HG03342 (cell line): ENCODE measurements at regions not wholly inside any gene's neighbourhood (a gene's known extent, or its start where the extent isn't known, plus 50 kb on each side); places are given as distances from the start of the nearest gene placed in this dataset.
"Not testable (repeated sequence)": the region's sequence is repeated elsewhere in the genome, so short reads cannot be mapped to it uniquely, and the experiment has no call there.

Source experiments
- ATAC-seq: cut with Tn5 transposase; IDR thresholded peaks from one replicate; pipeline ENCODE4 v1.9.1; 2021; ENCODE audit warnings: mild to moderate bottlenecking, moderate library complexity; ENCODE audit not compliant: unreplicated experiment

DNA sequence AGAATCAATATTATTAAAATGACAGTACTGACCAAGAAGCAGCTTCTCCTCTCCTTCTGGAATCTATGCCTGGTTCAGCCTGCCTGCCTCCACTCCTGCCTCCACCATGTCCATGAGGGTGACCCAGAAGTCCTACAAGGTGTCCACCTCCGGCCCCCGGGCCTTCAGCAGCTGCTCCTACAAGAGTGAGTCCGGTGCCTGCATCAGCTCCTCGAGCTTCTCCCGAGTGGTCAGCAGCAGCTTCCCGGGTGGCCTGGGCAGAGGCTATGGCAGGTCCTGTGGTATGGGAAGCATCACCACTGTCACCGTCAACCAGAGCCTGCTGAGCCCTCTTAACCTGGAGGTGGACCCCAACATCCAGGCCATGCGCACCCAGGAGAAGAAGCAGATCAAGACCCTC lies 822.4 kb upstream of the NEGR1 start:
- no peak for ATAC-seq

- no peak for ATAC-seq
Observed at GRCh38 chr1:73100216-73100615, 817.9 kb upstream of the NEGR1 start.

DNA sequence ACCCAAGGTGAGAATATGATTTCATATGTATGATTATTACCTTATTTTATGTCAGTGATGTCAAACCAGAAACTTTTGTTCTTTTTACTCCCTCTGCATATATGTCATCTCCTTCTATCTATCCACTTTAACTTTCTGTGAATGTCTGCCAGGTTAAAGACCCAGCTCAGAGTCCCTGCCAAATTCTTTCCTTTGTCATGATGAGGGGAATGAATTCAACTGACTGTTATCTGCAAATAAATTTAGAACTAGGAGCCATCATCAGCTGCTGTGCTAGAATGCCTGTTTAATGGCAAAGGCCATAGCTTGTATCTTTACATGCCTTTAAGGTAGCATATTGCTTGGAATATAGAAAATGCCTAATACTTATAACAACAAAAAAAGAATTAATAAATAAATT lies 815.6 kb upstream of the NEGR1 start:
- ATAC-seq = no peak

GRCh38 chr1:73096841-73097240 lies 814.5 kb upstream of the NEGR1 start:
- ATAC-seq = no peak

DNA sequence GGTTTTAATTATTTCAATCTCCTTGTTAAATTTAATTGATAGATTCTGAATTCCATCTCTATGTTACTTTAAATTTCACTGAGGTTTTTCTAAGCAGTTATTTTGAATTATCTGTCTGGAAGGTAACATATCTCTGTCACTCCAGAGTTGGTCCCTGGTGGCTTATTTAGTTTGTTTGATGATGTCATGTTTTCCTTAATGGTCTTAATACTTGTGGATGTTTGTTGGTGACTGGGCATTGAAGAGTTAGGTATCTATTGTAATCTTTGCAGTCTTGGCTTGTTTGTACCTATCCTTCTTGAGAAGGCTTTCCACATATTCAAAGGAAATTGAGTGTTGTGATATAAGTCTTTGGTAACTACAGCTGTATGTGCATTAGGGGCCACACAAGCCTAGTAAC lies 810.0 kb upstream of the NEGR1 start:
- ATAC-seq = no peak

DNA sequence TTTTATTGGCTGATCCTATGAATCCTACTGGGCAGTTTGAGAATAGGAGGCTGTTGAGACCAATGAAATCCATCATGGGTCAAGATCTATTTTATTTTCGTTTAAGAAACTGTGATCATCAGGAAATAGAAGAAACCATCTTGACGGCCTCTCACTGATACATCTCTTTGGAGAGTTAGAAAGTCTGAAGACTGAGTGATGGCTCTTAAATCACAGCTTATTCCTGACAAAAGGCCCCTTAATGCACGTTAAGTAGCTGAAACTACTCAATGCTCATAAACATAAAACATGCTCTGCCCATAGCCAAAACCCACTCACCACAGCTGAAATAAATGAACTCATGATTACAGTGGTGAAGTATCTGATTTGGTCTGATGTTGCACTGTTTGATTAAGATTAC lies 784.5 kb upstream of the NEGR1 start:
- no peak for ATAC-seq

DNA sequence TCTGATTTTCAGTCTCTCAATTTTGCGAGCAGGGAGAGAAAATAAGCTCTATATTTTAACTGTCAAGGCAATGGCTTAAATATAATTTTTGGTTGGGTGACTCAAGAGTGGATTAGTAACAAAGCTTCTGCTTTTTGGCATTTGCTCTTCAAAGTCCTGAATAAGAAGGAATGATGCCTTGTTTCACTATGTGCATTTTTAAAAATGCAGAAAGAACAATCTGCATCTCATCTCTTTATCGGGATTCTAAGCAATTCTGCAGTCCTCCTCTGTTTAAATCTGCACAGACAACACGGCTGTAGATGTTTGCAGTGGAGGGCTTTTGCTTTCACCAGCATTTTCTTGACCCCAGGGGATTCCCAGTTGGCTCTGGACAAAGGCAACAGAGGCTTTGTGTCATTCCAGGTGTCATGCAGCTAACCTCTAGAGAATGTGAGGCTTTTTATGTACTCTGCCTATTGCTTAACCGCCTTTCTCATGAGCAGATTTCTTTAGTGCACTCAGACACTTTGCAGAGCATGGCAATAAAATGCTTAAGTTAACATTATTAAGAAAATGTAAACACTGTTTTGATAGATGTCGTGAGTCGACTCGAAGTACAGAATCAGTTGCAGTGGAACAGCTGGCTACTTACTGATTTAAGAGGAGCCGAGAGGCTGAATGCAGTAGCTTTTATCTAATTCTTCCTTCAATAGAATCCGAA lies 783.2 kb upstream of the NEGR1 start:
- ATAC-seq = no peak

GRCh38 chr1:73056826-73057225 lies 774.5 kb upstream of the NEGR1 start:
- no peak for ATAC-seq

DNA sequence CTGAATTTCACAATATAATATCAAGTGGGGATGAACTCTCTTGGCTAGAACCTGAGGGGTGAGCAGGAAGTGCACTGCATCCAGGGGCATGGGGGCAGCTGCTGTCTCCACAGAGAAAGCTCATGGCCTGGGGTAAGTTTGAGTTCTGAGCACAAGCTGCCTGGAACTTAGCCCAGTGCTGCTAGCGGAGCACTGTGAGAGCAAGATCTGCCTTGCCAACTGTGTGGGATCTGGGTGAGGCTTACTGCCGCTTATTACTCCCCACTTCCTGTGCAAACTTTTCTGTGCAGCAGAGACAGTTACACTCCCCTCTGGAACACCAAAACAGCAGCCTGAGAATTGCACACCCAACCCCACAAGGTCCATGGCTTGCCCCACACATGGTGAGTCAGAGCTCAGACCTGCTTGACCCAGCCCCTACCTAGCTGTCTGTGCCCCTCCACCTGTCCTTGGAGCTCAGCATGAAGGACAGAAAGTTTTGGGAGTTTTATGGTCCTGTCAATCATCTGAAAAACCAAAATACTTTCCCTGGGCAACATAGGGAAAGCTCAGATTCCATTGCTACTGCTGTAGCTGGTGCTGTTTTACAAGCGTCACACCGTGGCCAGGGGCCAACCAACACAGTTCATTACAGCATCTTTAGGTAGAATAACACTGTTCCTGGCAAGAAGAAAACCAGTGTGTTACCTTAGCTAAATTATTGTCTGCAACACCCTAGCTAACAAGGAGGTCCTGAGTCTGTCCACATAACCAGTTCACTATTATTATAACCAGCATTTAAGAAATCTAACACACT lies 762.1 kb upstream of the NEGR1 start:
- no peak for ATAC-seq

DNA sequence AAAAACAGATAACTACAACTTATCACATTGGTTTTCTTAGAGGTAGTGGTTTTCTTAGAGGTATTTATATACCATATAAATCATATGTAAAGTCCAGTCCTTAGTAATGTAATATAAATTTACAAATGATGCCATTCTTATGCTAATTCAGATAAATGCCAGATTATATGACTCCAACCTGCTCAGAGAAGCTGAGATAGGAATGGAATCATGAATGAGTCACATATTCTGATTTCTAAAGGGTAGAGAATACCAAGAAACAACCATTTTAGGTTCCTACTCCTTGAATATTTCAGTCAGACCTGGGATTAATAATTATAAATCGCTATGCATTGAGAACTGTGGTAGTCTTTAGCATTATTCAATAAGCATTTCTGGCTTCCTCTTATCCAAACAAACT lies 760.1 kb upstream of the NEGR1 start:
- ATAC-seq = no peak

GRCh38 chr1:73040811-73041210 lies 758.5 kb upstream of the NEGR1 start:
- ATAC-seq = no peak

DNA sequence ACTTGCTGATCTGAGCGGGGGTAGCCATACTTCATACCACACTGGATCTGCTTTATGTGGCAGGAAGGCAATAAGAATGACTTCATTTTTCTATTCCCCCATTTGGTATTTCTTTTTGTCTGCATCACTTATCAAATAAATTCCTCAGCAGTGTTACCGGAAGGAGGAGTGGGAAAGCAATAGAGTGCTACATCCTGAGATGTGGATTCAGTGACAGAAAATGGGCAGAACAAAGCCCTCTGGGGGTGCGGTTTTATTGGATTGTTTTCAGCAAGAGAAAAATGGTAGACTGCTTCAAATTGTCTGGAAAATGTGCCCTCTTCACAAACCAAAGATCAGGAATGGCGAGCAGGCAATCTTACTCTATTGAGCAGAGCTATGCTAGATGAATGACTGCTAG lies 751.9 kb upstream of the NEGR1 start:
- no peak for ATAC-seq

GRCh38 chr1:73033640-73034039 lies 751.3 kb upstream of the NEGR1 start:
- ATAC-seq = no peak

- no peak for ATAC-seq
Observed at GRCh38 chr1:73029571-73029970, 747.2 kb upstream of the NEGR1 start.

DNA sequence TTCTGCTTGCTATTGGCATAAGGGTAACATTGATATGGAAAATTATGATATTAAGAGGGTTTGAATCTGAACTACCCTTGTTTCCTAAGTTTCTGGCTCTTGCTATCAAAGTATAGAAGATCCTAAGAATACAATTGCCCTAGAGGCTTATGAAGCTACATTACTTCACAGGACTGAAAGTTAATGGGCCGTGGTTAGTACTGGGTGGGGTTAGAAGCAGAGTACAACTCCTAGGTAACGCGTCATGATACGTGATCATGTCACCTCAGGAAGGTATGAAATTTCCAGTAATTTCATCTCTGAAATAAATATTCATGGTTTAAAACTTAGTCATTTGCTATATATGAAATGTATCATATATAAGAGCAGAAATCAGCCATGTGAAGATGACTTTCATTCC lies 743.8 kb upstream of the NEGR1 start:
- ATAC-seq = no peak

DNA sequence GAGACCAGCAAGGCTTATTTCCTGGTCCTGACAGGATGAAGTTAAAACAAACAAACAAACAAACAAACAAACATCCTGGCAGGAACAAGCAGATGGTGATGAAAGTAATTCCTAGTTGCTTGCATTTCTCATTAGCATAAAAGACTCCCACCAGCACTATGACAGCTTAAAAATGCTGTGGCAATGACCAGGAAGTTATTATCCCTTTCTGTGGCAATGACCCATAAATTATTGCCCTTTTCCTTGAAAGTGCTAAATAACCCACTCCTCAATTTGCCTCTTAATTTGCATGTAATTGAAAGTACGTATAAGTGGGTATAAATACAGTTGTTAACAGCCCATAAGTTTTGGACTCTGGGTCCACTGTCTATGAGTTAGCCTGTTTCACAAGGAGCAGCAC lies 727.6 kb upstream of the NEGR1 start:
- ATAC-seq = no peak

GRCh38 chr1:73009311-73009710 lies 727.0 kb upstream of the NEGR1 start:
- no peak for ATAC-seq

DNA sequence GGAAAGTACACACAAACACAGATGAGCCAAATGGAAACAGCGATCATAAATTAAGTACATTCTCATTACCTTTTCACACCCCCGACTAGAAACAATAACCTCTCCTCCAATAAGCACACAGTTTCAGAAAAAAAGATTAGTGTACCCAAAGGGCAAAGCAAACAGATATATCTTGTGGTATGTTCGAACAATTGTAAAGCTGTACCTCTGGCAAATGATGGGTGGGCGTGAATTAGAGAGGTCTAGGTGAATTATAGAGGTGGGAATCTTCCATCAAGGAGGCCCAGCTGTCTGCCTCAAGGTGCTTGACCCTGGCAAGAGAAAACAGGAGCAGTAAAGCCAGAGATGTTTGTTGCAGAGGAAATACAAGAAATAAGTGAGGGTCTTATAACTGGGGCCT lies 715.3 kb upstream of the NEGR1 start:
- no peak for ATAC-seq

GRCh38 chr1:72997041-72997440 lies 714.7 kb upstream of the NEGR1 start:
- no peak for ATAC-seq

- not testable (repeated sequence) for ATAC-seq
Observed at GRCh38 chr1:72987871-72988270, 705.5 kb upstream of the NEGR1 start.

DNA sequence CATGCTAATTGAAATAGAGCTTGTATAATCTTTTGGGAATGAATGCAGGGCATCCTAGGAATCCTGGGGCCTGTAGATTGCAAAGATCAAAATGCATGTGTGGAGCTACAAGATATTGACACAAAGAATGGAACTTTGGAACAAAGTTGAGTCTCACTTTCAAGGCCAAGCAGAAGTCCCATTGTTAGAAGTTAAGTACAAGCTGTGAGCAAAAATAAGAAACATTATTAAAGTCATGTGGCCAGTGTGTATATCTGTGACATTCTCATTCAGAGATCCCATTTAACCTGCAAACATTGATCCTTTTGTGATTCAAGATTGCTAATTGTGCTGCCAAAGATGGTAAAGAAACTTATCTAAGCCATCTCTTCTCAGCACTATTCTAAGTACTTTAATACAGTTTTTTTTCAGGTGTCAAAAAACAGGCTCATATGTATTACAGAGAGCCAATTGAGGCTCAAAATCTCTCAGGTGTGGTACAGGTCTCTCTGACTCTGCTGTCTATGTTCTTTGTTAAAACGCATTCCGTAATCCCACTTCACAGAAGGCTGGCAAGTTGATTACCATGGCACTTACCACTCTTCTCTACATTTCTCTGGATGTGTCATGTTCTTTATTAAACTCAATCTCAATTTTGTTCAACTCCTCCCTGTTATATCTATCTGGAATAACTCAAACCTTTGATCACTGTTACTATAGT lies 704.4 kb upstream of the NEGR1 start:
- ATAC-seq = no peak

DNA sequence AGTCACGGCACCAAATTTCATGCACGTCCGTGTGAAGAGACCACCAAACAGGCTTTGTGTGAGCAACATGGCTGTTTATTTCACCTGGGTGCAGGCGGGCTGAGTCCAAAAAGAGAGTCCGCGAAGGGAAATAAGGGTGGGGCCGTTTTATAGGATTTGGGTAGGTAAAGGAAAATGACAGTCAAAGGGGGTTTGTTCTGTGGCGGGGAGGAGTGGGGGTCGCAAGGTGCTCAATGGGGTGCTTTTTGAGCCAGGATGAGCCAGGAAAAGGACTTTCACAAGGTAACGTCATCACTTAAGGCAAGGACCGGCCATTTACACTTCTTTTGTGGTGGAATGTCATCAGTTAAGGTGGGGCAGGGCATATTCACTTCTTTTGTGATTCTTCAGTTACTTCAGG lies 702.7 kb upstream of the NEGR1 start:
- not testable (repeated sequence) for ATAC-seq
